ENCODE measurements at regions not wholly inside any gene's neighbourhood (a gene's known extent, or its start where the extent isn't known, plus 50 kb on each side); places are given as distances from the start of the nearest gene placed in this dataset.

GRCh38 chrX:141396536-141396935 is 154.2 kb upstream of the SPANXC start:
- DNase-seq (ENCODE audit: insufficient read length) (no peak), FAIRE-seq (no peak)
- TF ChIP-seq POLR2AphosphoS5 (IDR thresholded peaks at IDR 0.05; ENCODE audit: low read depth, low read length) (no peak), TAF1 (IDR thresholded peaks at IDR 0.05; ENCODE audit: borderline replicate concordance, low read depth, low read length) (no peak), POLR2A (IDR thresholded peaks at IDR 0.05; ENCODE audit: low read depth, low read length) (no peak)

GRCh38 chrX:141375011-141375760 is 132.9 kb upstream of the SPANXC start:
- DNase-seq (ENCODE audit: insufficient read length), result no peak
- FAIRE-seq, result no peak
- TF ChIP-seq TAF1 (IDR thresholded peaks at IDR 0.05; ENCODE audit: borderline replicate concordance, low read depth, low read length), result no peak
- TF ChIP-seq POLR2AphosphoS5 (IDR thresholded peaks at IDR 0.05; ENCODE audit: low read depth, low read length), result no peak
- no peak for TF ChIP-seq POLR2A (IDR thresholded peaks at IDR 0.05; ENCODE audit: low read depth, low read length)

GRCh38 chrX:141341743-141342142 is 99.4 kb upstream of the SPANXC start:
- no peak for DNase-seq (ENCODE audit: insufficient read length)
- no peak for FAIRE-seq
- TF ChIP-seq TAF1 (IDR thresholded peaks at IDR 0.05; ENCODE audit: borderline replicate concordance, low read depth, low read length), result no peak
- TF ChIP-seq POLR2A (IDR thresholded peaks at IDR 0.05; ENCODE audit: low read depth, low read length), result no peak
- no peak for TF ChIP-seq POLR2AphosphoS5 (IDR thresholded peaks at IDR 0.05; ENCODE audit: low read depth, low read length)

GRCh38 chrX:141341341-141341740 is 99.0 kb upstream of the SPANXC start:
- TF ChIP-seq POLR2AphosphoS5 (IDR thresholded peaks at IDR 0.05; ENCODE audit: low read depth, low read length) (no peak), POLR2A (IDR thresholded peaks at IDR 0.05; ENCODE audit: low read depth, low read length) (no peak), TAF1 (IDR thresholded peaks at IDR 0.05; ENCODE audit: borderline replicate concordance, low read depth, low read length) (no peak)
- DNase-seq (ENCODE audit: insufficient read length) (no peak), FAIRE-seq (no peak)

- no peak for FAIRE-seq
- TF ChIP-seq POLR2AphosphoS5 (IDR thresholded peaks at IDR 0.05; ENCODE audit: low read depth, low read length) (no peak), TAF1 (IDR thresholded peaks at IDR 0.05; ENCODE audit: borderline replicate concordance, low read depth, low read length) (no peak), POLR2A (IDR thresholded peaks at IDR 0.05; ENCODE audit: low read depth, low read length) (no peak)
- no peak for DNase-seq (ENCODE audit: insufficient read length)
These were observed 78.5 kb upstream of the SPANXC start for GRCh38 chrX:141320801-141321200.

- FAIRE-seq (no peak), DNase-seq (ENCODE audit: insufficient read length) (no peak)
- TF ChIP-seq POLR2A (IDR thresholded peaks at IDR 0.05; ENCODE audit: low read depth, low read length), result no peak
- no peak for TF ChIP-seq POLR2AphosphoS5 (IDR thresholded peaks at IDR 0.05; ENCODE audit: low read depth, low read length)
- no peak for TF ChIP-seq TAF1 (IDR thresholded peaks at IDR 0.05; ENCODE audit: borderline replicate concordance, low read depth, low read length)
These were observed 72.1 kb upstream of the SPANXC start for GRCh38 chrX:141314441-141314840.

GRCh38 chrX:141301017-141301416 is 58.7 kb upstream of the SPANXC start:
- DNase-seq (ENCODE audit: insufficient read length) (no peak), FAIRE-seq (no peak)
- TF ChIP-seq TAF1 (IDR thresholded peaks at IDR 0.05; ENCODE audit: borderline replicate concordance, low read depth, low read length) (no peak), POLR2AphosphoS5 (IDR thresholded peaks at IDR 0.05; ENCODE audit: low read depth, low read length) (no peak), POLR2A (IDR thresholded peaks at IDR 0.05; ENCODE audit: low read depth, low read length) (no peak)

Measured in GM12892 (cell line).